ENCODE measurements at regions not wholly inside any gene's neighbourhood (a gene's known extent, or its start where the extent isn't known, plus 50 kb on each side); places are given as distances from the start of the nearest gene placed in this dataset.

GRCh38 chr14:49975799-49976198 lies 82.9 kb downstream of the ARF6 start:
- 81 to 95% (median 91%) methylated on average over 3 of the region's 3 CpGs for WGBS, 4 donors
- Histone ChIP-seq H3K27me3 (no peaks in the 10 kb centered on the region), H3K4me1 (peaks cover 4 to 60% (median 29%) of the 10 kb centered on the region in 12 donors), H3K4me3 (no peak overlapping the region), H3K36me3 (no peaks in the 10 kb centered on the region), H3K27ac (peak overlapping the region in 8 of 12 donors; percentile 1 to 82 (median 54)), H3K9me3 (no peaks in the 10 kb centered on the region)
- ATAC-seq (no peak), DNase-seq (no peak)
- TF ChIP-seq CTCF (IDR thresholded peaks at IDR 0.05) (no peak), POLR2A (IDR thresholded peaks at IDR 0.05) (no peak)
- intact Hi-C loops (cut with DNase I) = no loop called here

- Histone ChIP-seq H3K27ac (peak overlapping the region in 2 of 12 donors; percentile 11 to 82), H3K36me3 (no peaks in the 10 kb centered on the region)
These were observed 84.4 kb downstream of the ARF6 start for GRCh38 chr14:49977126-49977841.

GRCh38 chr14:49980027-49980426 lies 87.1 kb downstream of the ARF6 start:
- no peak for DNase-seq
- Histone ChIP-seq H3K9me3 (no peaks in the 10 kb centered on the region), H3K36me3 (no peaks in the 10 kb centered on the region), H3K4me1 (peaks cover 0 to 49% (median 2%) of the 10 kb centered on the region in 12 donors), H3K27ac (no peak overlapping the region), H3K4me3 (no peak overlapping the region), H3K27me3 (no peaks in the 10 kb centered on the region)
- ATAC-seq = no peak
- intact Hi-C loops (cut with DNase I) = no loop called here
- TF ChIP-seq POLR2A (IDR thresholded peaks at IDR 0.05) (no peak), CTCF (IDR thresholded peaks at IDR 0.05) (no peak)

More at GRCh38 chr14:49977126-49977841, 84.4 kb downstream of the ARF6 start:
- no peak for DNase-seq
- intact Hi-C loops (cut with DNase I) = no loop called here
- H3K4me1 ChIP-seq = peaks cover under 1 to 59% (median 14%) of the 10 kb centered on the region in 12 donors
- 86 to 91% (median 90%) methylated on average over 5 of the region's 5 CpGs for WGBS, 4 donors
- H3K9me3 ChIP-seq = no peaks in the 10 kb centered on the region
- H3K27me3 ChIP-seq = no peaks in the 10 kb centered on the region
- no peak for TF ChIP-seq CTCF (IDR thresholded peaks at IDR 0.05)
- TF ChIP-seq POLR2A (IDR thresholded peaks at IDR 0.05) = no peak
- ATAC-seq = no peak
- H3K4me3 ChIP-seq = peak overlapping the region in 1 of 12 donors; percentile 13

GRCh38 chr14:49982082-49982481 lies 89.2 kb downstream of the ARF6 start:
- no peaks in the 10 kb centered on the region for H3K36me3 ChIP-seq
- H3K4me1 ChIP-seq = peaks cover 0 to 42% (median 4%) of the 10 kb centered on the region in 12 donors
- ATAC-seq (peak in 1 of 4 donors; percentile 16), DNase-seq (no peak)
- peak overlapping the region in 6 of 12 donors; percentile 11 to 60 (median 54) for H3K27ac ChIP-seq
- TF ChIP-seq POLR2A (IDR thresholded peaks at IDR 0.05) (no peak), CTCF (IDR thresholded peaks at IDR 0.05) (no peak)
- peak overlapping the region in 4 of 12 donors; percentile 17 to 34 (median 29) for H3K4me3 ChIP-seq
- 60 to 66% (median 62%) methylated on average over 7 of the region's 7 CpGs for WGBS, 4 donors
- no peaks in the 10 kb centered on the region for H3K9me3 ChIP-seq
- no peaks in the 10 kb centered on the region for H3K27me3 ChIP-seq
- intact Hi-C loops (cut with DNase I) = no loop called here

All from heart left ventricle (tissue), 16 donors.